Loucy (cell line): ENCODE measurements at regions not wholly inside any gene's neighbourhood (a gene's known extent, or its start where the extent isn't known, plus 50 kb on each side); places are given as distances from the start of the nearest gene placed in this dataset.
"Not testable (repeated sequence)": the region's sequence is repeated elsewhere in the genome, so short reads cannot be mapped to it uniquely, and the experiment has no call there.

ENCODE experiments used
- CTCF ChIP-seq: fragments of 200-600 bp; sonication (generic); conservative IDR thresholded peaks from 2 replicates; pipeline ENCODE4 v1.5.1; 2014; ENCODE audit warnings: mild to moderate bottlenecking, antibody characterized with exemption, low read length
- EZH2phosphoT487 ChIP-seq: fragments of 200-600 bp; IDR thresholded peaks from 2 replicates; pipeline ENCODE4 v1.6.1; 2018; ENCODE audit warnings: antibody characterized with exemption, mild to moderate bottlenecking, moderate library complexity, borderline replicate concordance

DNA sequence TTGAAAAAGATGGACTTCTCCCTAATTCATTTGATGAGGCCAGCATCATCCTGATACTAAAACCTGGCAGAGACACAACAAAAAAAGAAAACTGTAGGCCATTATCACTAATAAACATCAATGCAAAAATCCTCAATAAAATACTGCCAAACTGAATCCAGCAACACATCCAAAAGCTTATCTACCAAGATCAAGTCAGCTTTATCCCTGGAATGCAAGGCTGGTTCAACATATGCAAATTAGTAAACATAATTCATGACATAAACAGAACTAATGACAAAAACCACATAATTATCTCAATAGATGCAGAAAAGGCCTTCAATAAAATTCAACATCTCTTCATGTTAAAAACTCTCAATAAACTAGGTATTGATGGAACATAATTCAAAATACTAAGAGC lies 166.1 kb upstream of the CNTNAP5 start:
- not testable (repeated sequence) for TF ChIP-seq CTCF, EZH2phosphoT487
